PC-9 (cell line): ENCODE measurements at regions not wholly inside any gene's neighbourhood (a gene's known extent, or its start where the extent isn't known, plus 50 kb on each side); places are given as distances from the start of the nearest gene placed in this dataset.

Source experiments
- CTCF ChIP-seq: fragments of 200-600 bp; sonication (generic); conservative IDR thresholded peaks from 2 replicates; pipeline ENCODE4 v1.6.1; 2017; ENCODE audit warnings: mixed run types, antibody characterized with exemption, mild to moderate bottlenecking, moderate library complexity
- EZH2 ChIP-seq: fragments of 200-600 bp; sonication (generic); IDR thresholded peaks from 2 replicates; pipeline ENCODE4 v1.8.0; 2017; ENCODE audit warnings: antibody characterized with exemption, low read depth

GRCh38 chr16:54369861-54370260 lies 83.3 kb upstream of the IRX3 start:
- no peak for TF ChIP-seq CTCF
- no peak for TF ChIP-seq EZH2
